Gastrocnemius medialis (tissue), 4 donors: ENCODE measurements at regions not wholly inside any gene's neighbourhood (a gene's known extent, or its start where the extent isn't known, plus 50 kb on each side); places are given as distances from the start of the nearest gene placed in this dataset.

Experiments
- ATAC-seq, 2 donors: fragments of 150-250 bp; one replicate each; pipeline ENCODE4 v1.9.1; 2016
- DNase-seq, 2 donors: peaks; one replicate each; pipeline ENCODE4 v3.0.0-alpha.2; 2019
- H3K27ac ChIP-seq, 4 donors: fragments of 200-600 bp; sonication (generic); 1 replicate in 1 of 4; 2 replicates in 3 of 4; pipeline ENCODE4 v1.5.1; 2016 to 2018; ENCODE audit warnings: mild to moderate bottlenecking in 2 of 4, moderate library complexity in 1 of 4
- H3K27me3 ChIP-seq, 3 donors: fragments of 200-600 bp; sonication (generic) in 2 of 3; 1 replicate in 1 of 3; 2 replicates in 2 of 3; pipeline versions ENCODE4 v1.5.1 to v1.6.0; 2016 to 2019; ENCODE audit warnings: mild to moderate bottlenecking in 1 of 3, moderate library complexity in 1 of 3
- H3K36me3 ChIP-seq, 2 donors: fragments of 200-600 bp; sonication (generic) in 1 of 2; one replicate each; pipeline ENCODE4 v1.5.1; 2017 to 2018
- H3K4me1 ChIP-seq, 2 donors: fragments of 200-600 bp; sonication (generic) in 1 of 2; one replicate each; pipeline ENCODE4 v1.5.1; 2016 to 2017; ENCODE audit warnings: mild to moderate bottlenecking in 2 of 2
- H3K4me3 ChIP-seq, 4 donors: fragments of 200-600 bp; sonication (generic) in 3 of 4; 1 replicate in 1 of 4; 2 replicates in 3 of 4; pipeline ENCODE4 v1.5.1; 2016 to 2019; ENCODE audit warnings: mild to moderate bottlenecking in 2 of 4
- H3K9me3 ChIP-seq, 3 donors: fragments of 200-600 bp; sonication (generic) in 2 of 3; 1 replicate in 1 of 3; 2 replicates in 2 of 3; pipeline ENCODE4 v1.5.1; 2016 to 2019
- CTCF ChIP-seq, 5 experiments: fragments of 450-650 bp in 3 of 5; fragments of 200-600 bp in 2 of 5; sonication (generic) in 2 of 5; IDR thresholded peaks in 4 of 5; conservative IDR thresholded peaks in 1 of 5; 1 replicate in 4 of 5; 2 replicates in 1 of 5; pipeline ENCODE4 v1.5.1; 2016 to 2019; ENCODE audit warnings: antibody characterized with exemption in 5 of 5, mild to moderate bottlenecking in 3 of 5, moderate library complexity in 3 of 5
- POLR2A ChIP-seq, 2 donors: fragments of 450-650 bp; IDR thresholded peaks; one replicate each; pipeline ENCODE4 v1.6.1; 2017; ENCODE audit warnings: antibody characterized with exemption in 2 of 2, mild to moderate bottlenecking in 2 of 2, moderate library complexity in 2 of 2
- in situ Hi-C, 4 donors: fragments of 200-750 bp; cut with MboI; loops; one replicate each; pipeline versions ENCODE4 v1.15.0 to v1.8.0; 2017; ENCODE audit warnings: low sequenced_read_pairs in 4 of 4
- intact Hi-C: fragments of 100-400 bp; cut with DNase I; formaldehyde crosslinking; loops from one replicate; pipeline ENCODE4 v1.15.1; 2023; ENCODE audit warnings: low total_unique reads

- intact Hi-C loops (no loop called here), in situ Hi-C loops (no loop called here)
- Histone ChIP-seq H3K9me3 (no peaks in the 10 kb centered on the region), H3K4me1 (no peaks in the 10 kb centered on the region), H3K4me3 (no peak overlapping the region), H3K36me3 (no peaks in the 10 kb centered on the region), H3K27ac (no peak overlapping the region), H3K27me3 (peaks cover 0 to 8% (median 0%) of the 10 kb centered on the region in 3 donors)
- ATAC-seq (no peak), DNase-seq (no peak)
- no peak for TF ChIP-seq CTCF (IDR thresholded peaks at IDR 0.05 in 4 of 5, conservative IDR thresholded peaks at IDR 0.05 in 1 of 5)
- no peak for TF ChIP-seq POLR2A (IDR thresholded peaks at IDR 0.05)
Measured at GRCh38 chr22:49368976-49369725, 458.5 kb downstream of the BRD1 start.

GRCh38 chr22:49368221-49368975 lies 459.3 kb downstream of the BRD1 start:
- H3K36me3 ChIP-seq, result no peaks in the 10 kb centered on the region
- H3K27me3 ChIP-seq, result peaks cover 0 to 8% (median 0%) of the 10 kb centered on the region in 3 donors
- no peak for ATAC-seq
- TF ChIP-seq POLR2A (IDR thresholded peaks at IDR 0.05), result no peak
- no peak for TF ChIP-seq CTCF (IDR thresholded peaks at IDR 0.05 in 4 of 5, conservative IDR thresholded peaks at IDR 0.05 in 1 of 5)
- no peak overlapping the region for H3K27ac ChIP-seq
- intact Hi-C loops (no loop called here), in situ Hi-C loops (no loop called here)
- H3K9me3 ChIP-seq, result no peaks in the 10 kb centered on the region
- DNase-seq, result no peak
- no peak overlapping the region for H3K4me3 ChIP-seq
- no peaks in the 10 kb centered on the region for H3K4me1 ChIP-seq

GRCh38 chr22:49367041-49367697 lies 460.5 kb downstream of the BRD1 start:
- ATAC-seq (no peak), DNase-seq (no peak)
- Histone ChIP-seq H3K36me3 (no peaks in the 10 kb centered on the region), H3K27ac (no peak overlapping the region), H3K27me3 (peaks cover 0 to 8% (median 0%) of the 10 kb centered on the region in 3 donors), H3K4me3 (no peak overlapping the region), H3K4me1 (no peaks in the 10 kb centered on the region), H3K9me3 (no peaks in the 10 kb centered on the region)
- in situ Hi-C loops (no loop called here), intact Hi-C loops (no loop called here)
- no peak for TF ChIP-seq POLR2A (IDR thresholded peaks at IDR 0.05)
- no peak for TF ChIP-seq CTCF (IDR thresholded peaks at IDR 0.05 in 4 of 5, conservative IDR thresholded peaks at IDR 0.05 in 1 of 5)

- no peak overlapping the region for H3K27ac ChIP-seq
- DNase-seq, result no peak
- in situ Hi-C loops (no loop called here), intact Hi-C loops (no loop called here)
- TF ChIP-seq POLR2A (IDR thresholded peaks at IDR 0.05) (no peak), CTCF (IDR thresholded peaks at IDR 0.05 in 4 of 5, conservative IDR thresholded peaks at IDR 0.05 in 1 of 5) (no peak)
- H3K36me3 ChIP-seq, result no peaks in the 10 kb centered on the region
- ATAC-seq, result no peak
- no peak overlapping the region for H3K4me3 ChIP-seq
- H3K4me1 ChIP-seq, result no peaks in the 10 kb centered on the region
- H3K9me3 ChIP-seq, result no peaks in the 10 kb centered on the region
- H3K27me3 ChIP-seq, result peaks cover 0 to 8% (median 0%) of the 10 kb centered on the region in 3 donors
Measured at GRCh38 chr22:49366437-49366836, 461.2 kb downstream of the BRD1 start.
